B cell (primary cell): ENCODE measurements at regions not wholly inside any gene's neighbourhood (a gene's known extent, or its start where the extent isn't known, plus 50 kb on each side); places are given as distances from the start of the nearest gene placed in this dataset.

Source experiments
- ATAC-seq: fragments of 200-7000 bp; cut with Tn5 transposase; one replicate; pipeline ENCODE4 v1.10.0; 2021; ENCODE audit warnings: low read depth, mild to moderate bottlenecking, moderate number of reproducible peaks, moderate library complexity
- CTCF ChIA-PET: fragments of 350-600 bp; sonication (Branson Sonifier 250); formaldehyde crosslinking; loops from one replicate; lab custom pipeline; 2021; ENCODE audit warnings: antibody characterized with exemption, inconsistent platforms; lab: Charles Lee
- POLR2A ChIA-PET: fragments of 350-600 bp; sonication (Branson Sonifier 250); formaldehyde crosslinking; loops from one replicate; lab custom pipeline; 2021; ENCODE audit warnings: antibody characterized with exemption; lab: Charles Lee
- DNase-seq: peaks from one replicate; pipeline ENCODE4 v3.0.0; 2013
- H2AFZ ChIP-seq: 2 replicates; pipeline ENCODE4 v1.6.1; 2012; ENCODE audit warnings: mild to moderate bottlenecking, low read depth, low read length; ENCODE audit not compliant: insufficient read depth, poor library complexity, severe bottlenecking
- H3K27ac ChIP-seq, 2 donors: 1 replicate in 1 of 2; 2 replicates in 1 of 2; pipeline ENCODE4 v1.5.1; 2012 to 2013; ENCODE audit warnings: low read length in 2 of 2, mild to moderate bottlenecking in 2 of 2, moderate library complexity in 1 of 2
- H3K27me3 ChIP-seq, 4 experiments: fragments of 200-600 bp in 1 of 4; sonication (generic) in 1 of 4; replicated peaks in 1 of 4; 1 replicate in 2 of 4; 2 replicates in 2 of 4; pipeline versions ENCODE4 v1.6.1 to v1.7.0; 2013 to 2016; ENCODE audit warnings: low read length in 3 of 4, mild to moderate bottlenecking in 2 of 4, mixed read lengths in 1 of 4, moderate library complexity in 1 of 4; ENCODE audit not compliant: insufficient read depth in 4 of 4, control insufficient read depth in 3 of 4; ENCODE audit errors: control extremely low read depth in 1 of 4
- H3K36me3 ChIP-seq, 2 experiments: replicated peaks in 1 of 2; 1 replicate in 1 of 2; 2 replicates in 1 of 2; pipeline versions ENCODE4 v1.6.1 to v1.7.1; 2013; ENCODE audit warnings: low read length in 1 of 2; ENCODE audit not compliant: insufficient read depth in 2 of 2, control insufficient read depth in 1 of 2; ENCODE audit errors: control extremely low read depth in 1 of 2, extremely low read depth in 1 of 2
- H3K4me1 ChIP-seq, 2 donors: fragments of 200-600 bp in 1 of 2; sonication (generic) in 1 of 2; 1 replicate in 1 of 2; 2 replicates in 1 of 2; pipeline versions ENCODE4 v1.5.1 to v1.6.1; 2013 to 2017; ENCODE audit warnings: low read length in 2 of 2; ENCODE audit not compliant: control insufficient read depth in 2 of 2, insufficient read depth in 2 of 2
- H3K4me2 ChIP-seq: replicated peaks from 2 replicates; pipeline ENCODE3; 2012; ENCODE audit warnings: mild to moderate bottlenecking, low read depth, low read length; ENCODE audit not compliant: poor library complexity, severe bottlenecking
- H3K4me3 ChIP-seq, 5 experiments: fragments of 200-600 bp in 1 of 5; sonication (generic) in 1 of 5; 1 replicate in 3 of 5; 2 replicates in 2 of 5; pipeline versions ENCODE4 v1.5.1 to v1.7.0; 2011 to 2016; ENCODE audit warnings: low read length in 4 of 5, mild to moderate bottlenecking in 4 of 5, low read depth in 2 of 5, control low read depth in 1 of 5, moderate library complexity in 1 of 5; ENCODE audit not compliant: insufficient read depth in 1 of 5; ENCODE audit errors: control extremely low read depth in 1 of 5, extremely low read depth in 1 of 5
- H3K79me2 ChIP-seq: fragments of 200-600 bp; sonication (generic); one replicate; pipeline ENCODE4 v1.6.0; 2016; ENCODE audit warnings: low read length; ENCODE audit not compliant: control insufficient read depth, insufficient read depth
- H3K9ac ChIP-seq: fragments of 200-600 bp; sonication (generic); 2 replicates; pipeline ENCODE4 v1.6.1; 2017; ENCODE audit warnings: mild to moderate bottlenecking, low read length, moderate library complexity
- H3K9me3 ChIP-seq, 3 donors: one replicate each; pipeline versions ENCODE4 v1.6.1 to v1.7.1; 2013; ENCODE audit warnings: low read length in 2 of 3; ENCODE audit not compliant: control insufficient read depth in 2 of 3, insufficient read depth in 1 of 3; ENCODE audit errors: control extremely low read depth in 1 of 3
- H4K20me1 ChIP-seq: 2 replicates; pipeline ENCODE4 v1.6.0; 2012; ENCODE audit warnings: mild to moderate bottlenecking, low read length; ENCODE audit not compliant: insufficient read depth, control insufficient read depth, poor library complexity, severe bottlenecking
- H3K27ac Mint-ChIP-seq: one replicate; pipeline ENCODE4 v1.8.0; 2021; ENCODE audit warnings: mixed read lengths
- H3K27me3 Mint-ChIP-seq: one replicate; pipeline ENCODE4 v1.8.0; 2021; ENCODE audit warnings: mixed read lengths
- H3K4me1 Mint-ChIP-seq: one replicate; pipeline ENCODE4 v1.8.0; 2021; ENCODE audit warnings: mixed read lengths
- H3K4me3 Mint-ChIP-seq: one replicate; pipeline ENCODE4 v1.8.0; 2021; ENCODE audit warnings: mixed read lengths
- H3K9me3 Mint-ChIP-seq: one replicate; pipeline ENCODE4 v1.8.0; 2022; ENCODE audit warnings: mixed read lengths; ENCODE audit not compliant: insufficient read depth
- CTCF ChIP-seq: fragments of 200-600 bp; IDR thresholded peaks from one replicate; pipeline ENCODE4 v1.8.0; 2022; ENCODE audit warnings: antibody characterized with exemption, mild to moderate bottlenecking
- EZH2 ChIP-seq: IDR thresholded peaks from 2 replicates; pipeline ENCODE4 v1.6.1; 2012; ENCODE audit warnings: borderline replicate concordance, low read depth, mild to moderate bottlenecking, moderate library complexity, low read length; ENCODE audit not compliant: insufficient read depth, poor library complexity, severe bottlenecking
- WGBS: methylation state at CpG from one replicate; pipeline ENCODE4 v1.1.5; 2013; ENCODE audit warnings: missing lambda C conversion rate; ENCODE audit not compliant: insufficient coverage; 5-methylcytosine and 5-hydroxymethylcytosine counted together
- intact Hi-C: fragments of 100-400 bp; cut with micrococcal nuclease; formaldehyde crosslinking; loops from one replicate; pipeline ENCODE4 v1.10.0; 2022

GRCh38 chr2:239803766-239804115 lies 221.4 kb downstream of the NDUFA10 start:
- ATAC-seq = no peak
- H3K9me3 ChIP-seq = peaks cover 0 to 10% (median 0%) of the 10 kb centered on the region in 3 donors
- POLR2A ChIA-PET = no interaction called here
- intact Hi-C loops = no loop called here
- no peak overlapping the region for H3K27ac ChIP-seq
- H4K20me1 ChIP-seq = no peaks in the 10 kb centered on the region
- no peaks in the 10 kb centered on the region for H3K27me3 ChIP-seq
- H3K79me2 ChIP-seq = no peaks in the 10 kb centered on the region
- no peak for DNase-seq
- H3K27me3 Mint-ChIP-seq = peaks cover 5% of the 10 kb centered on the region
- no peaks in the 10 kb centered on the region for H3K36me3 ChIP-seq
- WGBS = 93% methylated on average over 13 of the region's 13 CpGs
- H3K4me1 Mint-ChIP-seq = no peaks in the 10 kb centered on the region
- H3K4me3 ChIP-seq = no peak overlapping the region
- no peaks in the 10 kb centered on the region for H3K9me3 Mint-ChIP-seq
- H3K9ac ChIP-seq = no peak overlapping the region
- H3K4me1 ChIP-seq = no peaks in the 10 kb centered on the region
- no peak overlapping the region for H3K4me2 ChIP-seq
- H2AFZ ChIP-seq = no peak overlapping the region
- no peak for TF ChIP-seq CTCF
- TF ChIP-seq EZH2 = no peak
- no peak overlapping the region for H3K27ac Mint-ChIP-seq
- no peak overlapping the region for H3K4me3 Mint-ChIP-seq
- CTCF ChIA-PET = no interaction called here

DNA sequence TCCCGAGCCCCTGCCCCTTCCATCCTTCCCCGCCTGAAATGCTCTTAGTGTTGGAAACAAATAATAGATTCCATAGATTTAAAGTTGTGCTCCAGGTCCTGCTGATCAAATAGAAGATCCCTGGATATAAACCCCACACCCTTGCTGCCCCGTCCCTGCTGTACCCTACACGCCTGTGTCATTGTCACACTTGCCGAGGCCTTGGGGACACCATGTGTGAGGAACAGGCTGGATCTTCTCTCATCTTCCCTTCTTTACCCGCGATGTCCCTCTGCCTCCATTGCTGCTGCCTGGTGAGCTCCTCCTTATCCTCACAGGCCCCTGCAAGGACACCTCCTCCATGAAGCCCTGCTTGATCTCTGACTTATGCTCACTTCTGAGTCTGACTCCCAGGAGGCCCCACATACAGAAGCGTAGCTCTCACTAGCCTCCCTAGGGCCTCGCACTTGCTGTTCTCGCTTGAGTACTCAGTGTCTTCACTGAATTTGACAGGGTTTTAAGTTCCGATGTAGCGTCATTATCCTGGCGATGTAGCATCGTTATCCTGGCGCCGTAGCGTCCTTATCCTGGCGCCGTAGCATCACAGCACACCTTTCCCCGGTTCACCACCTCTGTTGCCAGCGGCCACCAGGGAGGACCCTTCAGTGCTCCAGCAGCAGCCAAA lies 221.9 kb downstream of the NDUFA10 start:
- no peaks in the 10 kb centered on the region for H3K4me1 Mint-ChIP-seq
- no peak overlapping the region for H3K4me2 ChIP-seq
- H3K79me2 ChIP-seq = no peaks in the 10 kb centered on the region
- WGBS = 95% methylated on average over 19 of the region's 21 CpGs
- ATAC-seq (no peak), DNase-seq (no peak)
- no peak for TF ChIP-seq EZH2
- TF ChIP-seq CTCF = no peak
- POLR2A ChIA-PET = no interaction called here
- no peaks in the 10 kb centered on the region for H3K4me1 ChIP-seq
- H3K9ac ChIP-seq = no peak overlapping the region
- no peak overlapping the region for H3K4me3 Mint-ChIP-seq
- H3K36me3 ChIP-seq = no peaks in the 10 kb centered on the region
- H3K4me3 ChIP-seq = no peak overlapping the region
- H3K9me3 ChIP-seq = peaks cover 0 to 10% (median 0%) of the 10 kb centered on the region in 3 donors
- peaks cover 5% of the 10 kb centered on the region for H3K27me3 Mint-ChIP-seq
- intact Hi-C loops = no loop called here
- CTCF ChIA-PET = no interaction called here
- H3K27ac Mint-ChIP-seq = no peak overlapping the region
- H3K27ac ChIP-seq = no peak overlapping the region
- no peaks in the 10 kb centered on the region for H3K9me3 Mint-ChIP-seq
- H2AFZ ChIP-seq = no peak overlapping the region
- no peaks in the 10 kb centered on the region for H3K27me3 ChIP-seq
- H4K20me1 ChIP-seq = no peaks in the 10 kb centered on the region
